Fibroblast of lung (primary cell): ENCODE measurements at regions not wholly inside any gene's neighbourhood (a gene's known extent, or its start where the extent isn't known, plus 50 kb on each side); places are given as distances from the start of the nearest gene placed in this dataset.

Source experiments
- CTCF ChIP-seq, 2 donors: IDR thresholded peaks in 1 of 2; conservative IDR thresholded peaks in 1 of 2; 1 replicate in 1 of 2; 2 replicates in 1 of 2; pipeline ENCODE4 v1.5.1; 2011 to 2012; ENCODE audit warnings: low read length in 2 of 2, control low read depth in 1 of 2, inconsistent platforms in 1 of 2, low read depth in 1 of 2, mild to moderate bottlenecking in 1 of 2
- EZH2 ChIP-seq: IDR thresholded peaks from 2 replicates; pipeline ENCODE4 v1.5.1; 2012; ENCODE audit warnings: low read length, control low read depth, mild to moderate bottlenecking; ENCODE audit errors: missing control alignments

GRCh38 chr10:118445535-118445934 lies 103.4 kb upstream of the FAM204A start:
- TF ChIP-seq CTCF (conservative IDR thresholded peaks at IDR 0.05 in 1 of 2, IDR thresholded peaks at IDR 0.05 in 1 of 2; ENCODE audit: low read depth in 1 of 2, low read length in 2 of 2): no peak
- no peak for TF ChIP-seq EZH2
